ENCODE measurements at regions not wholly inside any gene's neighbourhood (a gene's known extent, or its start where the extent isn't known, plus 50 kb on each side); places are given as distances from the start of the nearest gene placed in this dataset.

DNA sequence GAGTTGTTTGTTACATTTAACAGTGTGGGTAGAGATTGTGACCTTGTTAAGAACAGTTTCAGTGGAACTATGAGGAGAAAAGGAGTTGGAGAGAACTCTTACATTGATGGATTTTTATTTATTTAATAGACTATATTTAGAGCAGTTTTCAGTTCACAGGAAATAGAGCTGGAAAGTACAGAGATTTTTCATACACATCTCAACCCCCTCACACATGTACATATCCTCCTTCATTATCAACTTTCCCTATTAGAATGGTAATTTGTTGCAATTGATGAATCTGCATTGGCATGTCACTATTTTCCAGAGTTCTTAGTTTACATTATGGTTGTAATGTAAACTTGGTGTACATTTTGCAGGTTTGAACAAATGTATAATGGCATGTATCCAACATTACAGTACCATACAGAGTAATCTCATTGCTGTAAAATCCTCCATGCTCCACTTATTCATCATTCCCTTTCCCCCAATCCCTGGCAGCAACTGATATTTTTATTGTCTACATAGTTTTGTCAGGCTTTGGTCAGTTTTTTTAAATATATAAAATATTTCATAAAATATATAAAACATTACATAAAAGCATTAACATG is 756.6 kb upstream of the DPPA4 start:
- H3K27me3 ChIP-seq (ENCODE audit: insufficient read depth, low read depth, low read length) = no peaks in the 10 kb centered on the region
- H3K36me3 ChIP-seq (ENCODE audit: insufficient read depth, low read length) = no peaks in the 10 kb centered on the region
- no peak overlapping the region for H3K4me2 ChIP-seq (ENCODE audit: low read length)
- TF ChIP-seq TAF1 (IDR thresholded peaks at IDR 0.05; ENCODE audit: low read depth) (no peak), MXI1 (conservative IDR thresholded peaks at IDR 0.05; ENCODE audit: poor library complexity, severe bottlenecking) (no peak), POLR2AphosphoS5 (IDR thresholded peaks at IDR 0.05) (no peak), SMC3 (conservative IDR thresholded peaks at IDR 0.05; ENCODE audit: poor library complexity) (no peak), EZH2 (IDR thresholded peaks at IDR 0.05; ENCODE audit: borderline replicate concordance, insufficient read depth, low read length, poor library complexity, severe bottlenecking) (no peak), REST (IDR thresholded peaks at IDR 0.05; ENCODE audit: borderline replicate concordance) (no peak)
- TF ChIP-seq, protein P1, sequence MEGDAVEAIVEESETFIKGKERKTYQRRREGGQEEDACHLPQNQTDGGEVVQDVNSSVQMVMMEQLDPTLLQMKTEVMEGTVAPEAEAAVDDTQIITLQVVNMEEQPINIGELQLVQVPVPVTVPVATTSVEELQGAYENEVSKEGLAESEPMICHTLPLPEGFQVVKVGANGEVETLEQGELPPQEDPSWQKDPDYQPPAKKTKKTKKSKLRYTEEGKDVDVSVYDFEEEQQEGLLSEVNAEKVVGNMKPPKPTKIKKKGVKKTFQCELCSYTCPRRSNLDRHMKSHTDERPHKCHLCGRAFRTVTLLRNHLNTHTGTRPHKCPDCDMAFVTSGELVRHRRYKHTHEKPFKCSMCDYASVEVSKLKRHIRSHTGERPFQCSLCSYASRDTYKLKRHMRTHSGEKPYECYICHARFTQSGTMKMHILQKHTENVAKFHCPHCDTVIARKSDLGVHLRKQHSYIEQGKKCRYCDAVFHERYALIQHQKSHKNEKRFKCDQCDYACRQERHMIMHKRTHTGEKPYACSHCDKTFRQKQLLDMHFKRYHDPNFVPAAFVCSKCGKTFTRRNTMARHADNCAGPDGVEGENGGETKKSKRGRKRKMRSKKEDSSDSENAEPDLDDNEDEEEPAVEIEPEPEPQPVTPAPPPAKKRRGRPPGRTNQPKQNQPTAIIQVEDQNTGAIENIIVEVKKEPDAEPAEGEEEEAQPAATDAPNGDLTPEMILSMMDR (IDR thresholded peaks at IDR 0.05; ENCODE audit: poor library complexity, severe bottlenecking) = no peak
- H3F3A ChIP-seq (ENCODE audit: insufficient read depth, low read length, poor library complexity, severe bottlenecking) = no peaks in the 10 kb centered on the region
- no peak overlapping the region for H3K27ac ChIP-seq (ENCODE audit: low read length)
- H4K20me1 ChIP-seq (ENCODE audit: insufficient read depth) = no peaks in the 10 kb centered on the region
- H2AFZ ChIP-seq (ENCODE audit: low read depth, low read length) = no peak overlapping the region
- no peaks in the 10 kb centered on the region for H3K9me2 ChIP-seq (ENCODE audit: insufficient read depth, low read length)
- no peak overlapping the region for H3K4me3 ChIP-seq (ENCODE audit: low read length)
- H3K9me3 ChIP-seq (ENCODE audit: low read length) = no peaks in the 10 kb centered on the region
- no peaks in the 10 kb centered on the region for H3K79me2 ChIP-seq (replicated peaks; ENCODE audit: insufficient read depth, low read length)
- H3K9ac ChIP-seq (ENCODE audit: low read length) = no peak overlapping the region

- Histone ChIP-seq H3K4me2 (ENCODE audit: low read length) (no peak overlapping the region), H3K4me3 (ENCODE audit: low read length) (no peak overlapping the region), H3K9me2 (ENCODE audit: insufficient read depth, low read length) (no peaks in the 10 kb centered on the region), H3K27ac (ENCODE audit: low read length) (no peak overlapping the region), H3F3A (ENCODE audit: insufficient read depth, low read length, poor library complexity, severe bottlenecking) (no peaks in the 10 kb centered on the region), H3K27me3 (ENCODE audit: insufficient read depth, low read depth, low read length) (no peaks in the 10 kb centered on the region), H3K9ac (ENCODE audit: low read length) (no peak overlapping the region), H3K9me3 (ENCODE audit: low read length) (no peaks in the 10 kb centered on the region), H3K79me2 (replicated peaks; ENCODE audit: insufficient read depth, low read length) (no peaks in the 10 kb centered on the region), H2AFZ (ENCODE audit: low read depth, low read length) (no peak overlapping the region), H4K20me1 (ENCODE audit: insufficient read depth) (no peaks in the 10 kb centered on the region), H3K36me3 (ENCODE audit: insufficient read depth, low read length) (no peaks in the 10 kb centered on the region)
- TF ChIP-seq EZH2 (IDR thresholded peaks at IDR 0.05; ENCODE audit: borderline replicate concordance, insufficient read depth, low read length, poor library complexity, severe bottlenecking) = no peak
- TF ChIP-seq SMC3 (conservative IDR thresholded peaks at IDR 0.05; ENCODE audit: poor library complexity) = no peak
- TF ChIP-seq EP300 (conservative IDR thresholded peaks at IDR 0.05; ENCODE audit: poor library complexity, severe bottlenecking) = no peak
- TF ChIP-seq, protein P1 (IDR thresholded peaks at IDR 0.05; ENCODE audit: poor library complexity, severe bottlenecking) = no peak
- no peak for TF ChIP-seq POLR2AphosphoS5 (IDR thresholded peaks at IDR 0.05)
- TF ChIP-seq TAF1 (IDR thresholded peaks at IDR 0.05; ENCODE audit: low read depth) = no peak
- no peak for TF ChIP-seq MXI1 (conservative IDR thresholded peaks at IDR 0.05; ENCODE audit: poor library complexity, severe bottlenecking)
- no peak for TF ChIP-seq RAD21 (conservative IDR thresholded peaks at IDR 0.05)
- no peak for TF ChIP-seq REST (IDR thresholded peaks at IDR 0.05; ENCODE audit: borderline replicate concordance)
Measured at GRCh38 chr3:110099711-110100110, 762.4 kb upstream of the DPPA4 start.
